HCT116 (cell line): ENCODE measurements at regions not wholly inside any gene's neighbourhood (a gene's known extent, or its start where the extent isn't known, plus 50 kb on each side); places are given as distances from the start of the nearest gene placed in this dataset.

ENCODE experiments used
- ATAC-seq: fragments of 200-7000 bp; cut with Tn5 transposase; 2 replicates; pipeline ENCODE4 v1.9.1; 2020; ENCODE audit warnings: mild to moderate bottlenecking, moderate library complexity
- BruUV-seq: library from RNA; stranded (reverse); fragments of 400-500 nt; replicated peaks from 2 replicates; lab custom pipeline; 2021; lab: Mats Ljungman, UMichigan
- CTCF ChIA-PET: fragments of 300-600 bp; sonication (Branson Sonifier 250); formaldehyde crosslinking; loops from one replicate; lab custom pipeline; 2021; ENCODE audit warnings: antibody characterized with exemption; lab: Charles Lee
- POLR2A ChIA-PET: fragments of 300-600, 350-600 bp; sonication (Branson Sonifier 250); formaldehyde crosslinking; loops from one replicate; lab custom pipeline; 2021; ENCODE audit warnings: antibody characterized with exemption; lab: Charles Lee
- RAD21 ChIA-PET, 2 experiments: fragments of 300-600 bp; sonication (Branson Sonifier 250); formaldehyde crosslinking; loops; one replicate each; lab custom pipeline; 2023; ENCODE audit warnings: low total read pairs in 2 of 2; ENCODE audit not compliant: uncharacterized antibody in 2 of 2, unreplicated experiment in 2 of 2, low non-redundant PET in 1 of 2; lab: Charles Lee
- DNase-seq: peaks from one replicate; pipeline ENCODE4 v3.0.0-alpha.2; 2010; ENCODE audit warnings: low read depth, low spot score
- H2AFZ ChIP-seq: fragments of 200-600 bp; shearing (Covaris generic), sonication (generic); 2 replicates; pipeline ENCODE4 v1.6.1; 2017; ENCODE audit warnings: low read depth, mixed run types, mixed read lengths, antibody characterized with exemption, low read length; ENCODE audit not compliant: poor library complexity, severe bottlenecking
- H3K27ac ChIP-seq: 2 replicates; pipeline ENCODE4 v1.5.1; 2012; ENCODE audit warnings: low read depth, low read length
- H3K27me3 ChIP-seq: fragments of 200-600 bp; sonication (generic); 2 replicates; pipeline ENCODE4 v1.6.1; 2016; ENCODE audit warnings: mixed run types, low read length, mixed read lengths; ENCODE audit not compliant: insufficient read depth
- H3K36me3 ChIP-seq, 2 experiments: fragments of 200-500 bp in 1 of 2; fragments of 200-600 bp in 1 of 2; sonication (Bioruptor generic) in 1 of 2; sonication (generic) in 1 of 2; 2 replicates each; pipeline versions ENCODE4 v1.5.1 to v1.6.1; 2014 to 2016; ENCODE audit warnings: low read length in 2 of 2, inconsistent platforms in 1 of 2, mixed read lengths in 1 of 2, mixed run types in 1 of 2; ENCODE audit not compliant: insufficient read depth in 2 of 2, control insufficient read depth in 1 of 2
- H3K4me1 ChIP-seq, 2 experiments: fragments of 200-600 bp in 1 of 2; sonication (generic) in 1 of 2; 2 replicates each; pipeline versions ENCODE4 v1.5.1 to v1.6.1; 2012 to 2017; ENCODE audit warnings: low read length in 2 of 2, inconsistent platforms in 1 of 2, mild to moderate bottlenecking in 1 of 2, mixed read lengths in 1 of 2, mixed run types in 1 of 2, moderate library complexity in 1 of 2; ENCODE audit not compliant: insufficient read depth in 2 of 2, control insufficient read depth in 1 of 2
- H3K4me2 ChIP-seq: fragments of 200-600 bp; sonication (generic); 2 replicates; pipeline ENCODE4 v1.6.1; 2017; ENCODE audit warnings: mixed run types, low read length, mixed read lengths
- H3K4me3 ChIP-seq, 2 experiments: fragments of 200-600 bp in 1 of 2; sonication (generic) in 1 of 2; replicated peaks in 1 of 2; 2 replicates each; pipeline ENCODE4 v1.5.1; 2011 to 2016; ENCODE audit warnings: low read length in 2 of 2, control low read depth in 1 of 2, low read depth in 1 of 2, mild to moderate bottlenecking in 1 of 2, mixed read lengths in 1 of 2, mixed run types in 1 of 2
- H3K79me2 ChIP-seq: fragments of 200-600 bp; sonication (generic); 2 replicates; pipeline ENCODE4 v1.6.1; 2017; ENCODE audit warnings: mild to moderate bottlenecking, mixed run types, low read length, moderate library complexity, mixed read lengths; ENCODE audit not compliant: insufficient read depth
- H3K9ac ChIP-seq: fragments of 200-600 bp; sonication (generic); 2 replicates; pipeline ENCODE4 v1.6.1; 2016; ENCODE audit warnings: low read length, mixed read lengths
- H3K9me2 ChIP-seq: fragments of 200-600 bp; sonication (generic), shearing (Covaris generic); 2 replicates; pipeline ENCODE4 v1.6.1; 2017; ENCODE audit warnings: mixed run types, mild to moderate bottlenecking, moderate library complexity; ENCODE audit not compliant: insufficient read depth
- H3K9me3 ChIP-seq, 2 experiments: fragments of 200-500 bp in 1 of 2; fragments of 200-600 bp in 1 of 2; sonication (Bioruptor generic) in 1 of 2; sonication (generic) in 1 of 2; 2 replicates each; pipeline ENCODE4 v1.6.1; 2014 to 2017; ENCODE audit warnings: low read length in 2 of 2, mixed read lengths in 2 of 2, inconsistent platforms in 1 of 2, low read depth in 1 of 2, mild to moderate bottlenecking in 1 of 2, mixed run types in 1 of 2, moderate library complexity in 1 of 2; ENCODE audit not compliant: control insufficient read depth in 1 of 2, insufficient read depth in 1 of 2
- H4K20me1 ChIP-seq: fragments of 200-600 bp; sonication (generic), shearing (Covaris generic); 2 replicates; pipeline ENCODE4 v1.6.1; 2017; ENCODE audit warnings: mixed run types, mild to moderate bottlenecking, moderate library complexity; ENCODE audit not compliant: insufficient read depth
- CEBPB ChIP-seq: IDR thresholded peaks from 2 replicates; pipeline ENCODE4 v1.6.1; 2012; ENCODE audit warnings: low read depth
- EGR1 ChIP-seq: IDR thresholded peaks from 2 replicates; pipeline ENCODE4 v1.6.1; 2012; ENCODE audit warnings: low read depth
- ELF1 ChIP-seq: IDR thresholded peaks from 2 replicates; pipeline ENCODE4 v1.6.1; 2012; ENCODE audit warnings: low read depth, borderline replicate concordance
- EZH2 ChIP-seq: fragments of 200-600 bp; sonication (generic); IDR thresholded peaks from 2 replicates; pipeline ENCODE4 v1.6.1; 2017; ENCODE audit warnings: antibody characterized with exemption, mixed run types
- EZH2phosphoT487 ChIP-seq: fragments of 200-600 bp; IDR thresholded peaks from 2 replicates; pipeline ENCODE4 v1.6.1; 2018; ENCODE audit warnings: antibody characterized with exemption, borderline replicate concordance
- FOSL1 ChIP-seq: IDR thresholded peaks from 2 replicates; pipeline ENCODE4 v1.6.1; 2012; ENCODE audit warnings: low read depth
- POLR2A ChIP-seq: IDR thresholded peaks from 2 replicates; pipeline ENCODE4 v1.7.0; 2011; ENCODE audit warnings: borderline replicate concordance; ENCODE audit not compliant: insufficient read depth, insufficient read length; ENCODE audit errors: extremely low read depth
- SIN3A ChIP-seq: IDR thresholded peaks from 2 replicates; pipeline ENCODE4 v1.6.1; 2012; ENCODE audit warnings: low read depth
- SRF ChIP-seq: IDR thresholded peaks from 2 replicates; pipeline ENCODE4 v1.6.1; 2012; ENCODE audit warnings: low read depth
- intact Hi-C: fragments of 100-400 bp; cut with micrococcal nuclease; formaldehyde crosslinking; loops from 2 replicates; pipeline ENCODE4 v1.10.0; 2022
- TF ChIP-seq, protein P1 (sequence below), 3 experiments: fragments of 200-600 bp in 1 of 3; sonication (generic) in 1 of 3; IDR thresholded peaks in 2 of 3; conservative IDR thresholded peaks in 1 of 3; 2 replicates each; pipeline ENCODE4 v1.5.1; 2012 to 2017; ENCODE audit warnings: low read depth in 2 of 3, low read length in 2 of 3, antibody characterized with exemption in 1 of 3, borderline replicate concordance in 1 of 3, control low read depth in 1 of 3, mild to moderate bottlenecking in 1 of 3, mixed read lengths in 1 of 3, mixed run types in 1 of 3, moderate library complexity in 1 of 3; ENCODE audit not compliant: insufficient read depth in 1 of 3
- TF ChIP-seq, protein P2 (sequence below): IDR thresholded peaks from 2 replicates; pipeline ENCODE4 v1.6.1; 2012
- TF ChIP-seq, protein P3 (sequence below): IDR thresholded peaks from 2 replicates; pipeline ENCODE4 v1.6.1; 2011; ENCODE audit warnings: mild to moderate bottlenecking, low read length, moderate library complexity; ENCODE audit not compliant: insufficient replicate concordance; ENCODE audit errors: extremely low read depth
- TF ChIP-seq, protein P4 (sequence below): IDR thresholded peaks from 2 replicates; pipeline ENCODE4 v1.6.1; 2012; ENCODE audit warnings: low read depth

DNA sequence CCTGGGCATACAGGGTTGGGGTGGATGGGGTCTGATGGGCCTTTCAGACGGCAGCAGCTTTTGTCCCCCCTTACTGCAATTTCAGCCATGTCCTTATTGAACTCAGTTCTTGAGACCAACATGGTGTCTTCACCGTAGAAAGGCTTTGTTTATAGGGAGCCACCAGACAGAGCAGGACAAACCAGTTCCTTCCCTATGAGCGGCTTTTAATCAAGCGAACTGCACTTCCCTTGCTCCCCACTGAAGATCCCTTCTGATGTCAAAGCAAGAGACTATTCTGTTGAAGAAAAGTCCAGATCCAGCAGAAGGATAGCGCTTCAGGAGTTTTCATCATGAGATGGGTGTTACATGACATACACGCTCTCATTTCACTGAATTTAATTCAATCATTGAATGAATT is 100.4 kb downstream of the CD47 start:
- no TSS peak for BruUV-seq
- H3K79me2 ChIP-seq = no peaks in the 10 kb centered on the region
- H3K4me1 ChIP-seq = peaks cover 0 to 26% of the 10 kb centered on the region in 2 experiments; a peak in 3 of 4 replicates
- H3K27me3 ChIP-seq = no peaks in the 10 kb centered on the region
- RAD21 ChIA-PET = no interaction called here
- TF ChIP-seq, protein P1, sequence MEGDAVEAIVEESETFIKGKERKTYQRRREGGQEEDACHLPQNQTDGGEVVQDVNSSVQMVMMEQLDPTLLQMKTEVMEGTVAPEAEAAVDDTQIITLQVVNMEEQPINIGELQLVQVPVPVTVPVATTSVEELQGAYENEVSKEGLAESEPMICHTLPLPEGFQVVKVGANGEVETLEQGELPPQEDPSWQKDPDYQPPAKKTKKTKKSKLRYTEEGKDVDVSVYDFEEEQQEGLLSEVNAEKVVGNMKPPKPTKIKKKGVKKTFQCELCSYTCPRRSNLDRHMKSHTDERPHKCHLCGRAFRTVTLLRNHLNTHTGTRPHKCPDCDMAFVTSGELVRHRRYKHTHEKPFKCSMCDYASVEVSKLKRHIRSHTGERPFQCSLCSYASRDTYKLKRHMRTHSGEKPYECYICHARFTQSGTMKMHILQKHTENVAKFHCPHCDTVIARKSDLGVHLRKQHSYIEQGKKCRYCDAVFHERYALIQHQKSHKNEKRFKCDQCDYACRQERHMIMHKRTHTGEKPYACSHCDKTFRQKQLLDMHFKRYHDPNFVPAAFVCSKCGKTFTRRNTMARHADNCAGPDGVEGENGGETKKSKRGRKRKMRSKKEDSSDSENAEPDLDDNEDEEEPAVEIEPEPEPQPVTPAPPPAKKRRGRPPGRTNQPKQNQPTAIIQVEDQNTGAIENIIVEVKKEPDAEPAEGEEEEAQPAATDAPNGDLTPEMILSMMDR (IDR thresholded peaks at IDR 0.05 in 2 of 3, conservative IDR thresholded peaks at IDR 0.05 in 1 of 3; ENCODE audit: borderline replicate concordance in 1 of 3, insufficient read depth in 1 of 3, low read depth in 2 of 3, low read length in 2 of 3) = no peak
- TF ChIP-seq EGR1 (no peak), EZH2 (no peak), FOSL1 (no peak), SIN3A (no peak), EZH2phosphoT487 (no peak), POLR2A (no peak), ELF1 (no peak), SRF (no peak), CEBPB (no peak)
- TF ChIP-seq, protein P2, sequence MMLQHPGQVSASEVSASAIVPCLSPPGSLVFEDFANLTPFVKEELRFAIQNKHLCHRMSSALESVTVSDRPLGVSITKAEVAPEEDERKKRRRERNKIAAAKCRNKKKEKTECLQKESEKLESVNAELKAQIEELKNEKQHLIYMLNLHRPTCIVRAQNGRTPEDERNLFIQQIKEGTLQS = no peak
- TF ChIP-seq, protein P3, sequence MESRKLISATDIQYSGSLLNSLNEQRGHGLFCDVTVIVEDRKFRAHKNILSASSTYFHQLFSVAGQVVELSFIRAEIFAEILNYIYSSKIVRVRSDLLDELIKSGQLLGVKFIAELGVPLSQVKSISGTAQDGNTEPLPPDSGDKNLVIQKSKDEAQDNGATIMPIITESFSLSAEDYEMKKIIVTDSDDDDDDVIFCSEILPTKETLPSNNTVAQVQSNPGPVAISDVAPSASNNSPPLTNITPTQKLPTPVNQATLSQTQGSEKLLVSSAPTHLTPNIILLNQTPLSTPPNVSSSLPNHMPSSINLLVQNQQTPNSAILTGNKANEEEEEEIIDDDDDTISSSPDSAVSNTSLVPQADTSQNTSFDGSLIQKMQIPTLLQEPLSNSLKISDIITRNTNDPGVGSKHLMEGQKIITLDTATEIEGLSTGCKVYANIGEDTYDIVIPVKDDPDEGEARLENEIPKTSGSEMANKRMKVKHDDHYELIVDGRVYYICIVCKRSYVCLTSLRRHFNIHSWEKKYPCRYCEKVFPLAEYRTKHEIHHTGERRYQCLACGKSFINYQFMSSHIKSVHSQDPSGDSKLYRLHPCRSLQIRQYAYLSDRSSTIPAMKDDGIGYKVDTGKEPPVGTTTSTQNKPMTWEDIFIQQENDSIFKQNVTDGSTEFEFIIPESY = no peak
- TF ChIP-seq, protein P4, sequence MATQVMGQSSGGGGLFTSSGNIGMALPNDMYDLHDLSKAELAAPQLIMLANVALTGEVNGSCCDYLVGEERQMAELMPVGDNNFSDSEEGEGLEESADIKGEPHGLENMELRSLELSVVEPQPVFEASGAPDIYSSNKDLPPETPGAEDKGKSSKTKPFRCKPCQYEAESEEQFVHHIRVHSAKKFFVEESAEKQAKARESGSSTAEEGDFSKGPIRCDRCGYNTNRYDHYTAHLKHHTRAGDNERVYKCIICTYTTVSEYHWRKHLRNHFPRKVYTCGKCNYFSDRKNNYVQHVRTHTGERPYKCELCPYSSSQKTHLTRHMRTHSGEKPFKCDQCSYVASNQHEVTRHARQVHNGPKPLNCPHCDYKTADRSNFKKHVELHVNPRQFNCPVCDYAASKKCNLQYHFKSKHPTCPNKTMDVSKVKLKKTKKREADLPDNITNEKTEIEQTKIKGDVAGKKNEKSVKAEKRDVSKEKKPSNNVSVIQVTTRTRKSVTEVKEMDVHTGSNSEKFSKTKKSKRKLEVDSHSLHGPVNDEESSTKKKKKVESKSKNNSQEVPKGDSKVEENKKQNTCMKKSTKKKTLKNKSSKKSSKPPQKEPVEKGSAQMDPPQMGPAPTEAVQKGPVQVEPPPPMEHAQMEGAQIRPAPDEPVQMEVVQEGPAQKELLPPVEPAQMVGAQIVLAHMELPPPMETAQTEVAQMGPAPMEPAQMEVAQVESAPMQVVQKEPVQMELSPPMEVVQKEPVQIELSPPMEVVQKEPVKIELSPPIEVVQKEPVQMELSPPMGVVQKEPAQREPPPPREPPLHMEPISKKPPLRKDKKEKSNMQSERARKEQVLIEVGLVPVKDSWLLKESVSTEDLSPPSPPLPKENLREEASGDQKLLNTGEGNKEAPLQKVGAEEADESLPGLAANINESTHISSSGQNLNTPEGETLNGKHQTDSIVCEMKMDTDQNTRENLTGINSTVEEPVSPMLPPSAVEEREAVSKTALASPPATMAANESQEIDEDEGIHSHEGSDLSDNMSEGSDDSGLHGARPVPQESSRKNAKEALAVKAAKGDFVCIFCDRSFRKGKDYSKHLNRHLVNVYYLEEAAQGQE = no peak
- H3K9ac ChIP-seq = no peak overlapping the region
- intact Hi-C loops = no loop called here
- ATAC-seq = no peak
- no peak for DNase-seq
- H2AFZ ChIP-seq = no peak overlapping the region
- CTCF ChIA-PET = no interaction called here
- no peak overlapping the region for H3K4me3 ChIP-seq
- no peaks in the 10 kb centered on the region for H4K20me1 ChIP-seq
- H3K9me2 ChIP-seq = no peaks in the 10 kb centered on the region
- POLR2A ChIA-PET = no interaction called here
- no peak overlapping the region for H3K4me2 ChIP-seq
- H3K36me3 ChIP-seq = no peaks in the 10 kb centered on the region
- H3K9me3 ChIP-seq = no peaks in the 10 kb centered on the region
- H3K27ac ChIP-seq = no peak overlapping the region
